H9 (cell line): ENCODE measurements at regions not wholly inside any gene's neighbourhood (a gene's known extent, or its start where the extent isn't known, plus 50 kb on each side); places are given as distances from the start of the nearest gene placed in this dataset.
"Not testable (repeated sequence)": the region's sequence is repeated elsewhere in the genome, so short reads cannot be mapped to it uniquely, and the experiment has no call there.

ENCODE experiments used
- DNase-seq: peaks from one replicate; pipeline ENCODE4 v3.0.0-alpha.2; 2017
- H2AFZ ChIP-seq: one replicate; pipeline ENCODE4 v1.6.1; 2013; ENCODE audit warnings: mild to moderate bottlenecking, low read length, control low read depth, moderate library complexity
- H2AK5ac ChIP-seq: 2 replicates; pipeline ENCODE4 v1.6.1; 2013; ENCODE audit warnings: low read length, control low read depth, mixed read lengths; ENCODE audit not compliant: insufficient read length
- H2BK120ac ChIP-seq: one replicate; pipeline ENCODE4 v1.6.1; 2013; ENCODE audit warnings: low read depth, mild to moderate bottlenecking, low read length, control low read depth, inconsistent platforms; ENCODE audit not compliant: poor library complexity, severe bottlenecking
- H2BK12ac ChIP-seq: 2 replicates; pipeline ENCODE4 v1.6.1; 2013; ENCODE audit warnings: low read length, control low read depth, mixed read lengths, low read depth; ENCODE audit not compliant: insufficient read length
- H2BK15ac ChIP-seq: 2 replicates; pipeline ENCODE4 v1.6.1; 2013; ENCODE audit warnings: low read depth, low read length, control low read depth
- H2BK20ac ChIP-seq: one replicate; pipeline ENCODE4 v1.6.1; 2013; ENCODE audit warnings: low read depth, mild to moderate bottlenecking, low read length, control low read depth, inconsistent platforms; ENCODE audit not compliant: poor library complexity, severe bottlenecking
- H2BK5ac ChIP-seq: 2 replicates; pipeline ENCODE4 v1.6.1; 2013; ENCODE audit warnings: low read length, control low read depth, mixed read lengths; ENCODE audit not compliant: insufficient read length
- H3K14ac ChIP-seq: 2 replicates; pipeline ENCODE4 v1.6.1; 2013; ENCODE audit warnings: low read length, control low read depth; ENCODE audit not compliant: insufficient read depth
- H3K18ac ChIP-seq: 2 replicates; pipeline ENCODE4 v1.6.1; 2013; ENCODE audit warnings: low read depth, mild to moderate bottlenecking, mixed read lengths, low read length, control low read depth; ENCODE audit not compliant: insufficient read length
- H3K23ac ChIP-seq: 2 replicates; pipeline ENCODE4 v1.6.1; 2013; ENCODE audit warnings: low read length, control low read depth, mixed read lengths, low read depth; ENCODE audit not compliant: insufficient read length
- H3K23me2 ChIP-seq: 2 replicates; pipeline ENCODE4 v1.6.1; 2013; ENCODE audit warnings: low read depth, mild to moderate bottlenecking, mixed read lengths, low read length, control low read depth; ENCODE audit not compliant: insufficient read length, poor library complexity, severe bottlenecking
- H3K27ac ChIP-seq: 2 replicates; pipeline ENCODE4 v1.5.1; 2013; ENCODE audit warnings: low read length, control low read depth, mixed read lengths, low read depth; ENCODE audit not compliant: insufficient read length
- H3K27me3 ChIP-seq: 2 replicates; pipeline ENCODE4 v1.6.1; 2013; ENCODE audit warnings: low read length, control low read depth, inconsistent platforms; ENCODE audit not compliant: insufficient read depth
- H3K4ac ChIP-seq: 2 replicates; pipeline ENCODE4 v1.6.1; 2013; ENCODE audit warnings: low read depth, mild to moderate bottlenecking, control low read depth, inconsistent platforms, low read length, moderate library complexity
- H3K4me1 ChIP-seq: 2 replicates; pipeline ENCODE4 v1.6.1; 2013; ENCODE audit warnings: low read length, control low read depth, inconsistent platforms; ENCODE audit not compliant: insufficient read depth
- H3K4me2 ChIP-seq: 2 replicates; pipeline ENCODE4 v1.6.1; 2013; ENCODE audit warnings: low read length, control low read depth, mixed read lengths; ENCODE audit not compliant: insufficient read length, insufficient read depth
- H3K56ac ChIP-seq: 2 replicates; pipeline ENCODE4 v1.6.1; 2013; ENCODE audit warnings: low read depth, mild to moderate bottlenecking, mixed read lengths, low read length, control low read depth; ENCODE audit not compliant: insufficient read length
- H3K79me1 ChIP-seq: 2 replicates; pipeline ENCODE4 v1.6.1; 2013; ENCODE audit warnings: low read depth, mild to moderate bottlenecking, moderate library complexity, low read length, control low read depth, inconsistent platforms; ENCODE audit not compliant: insufficient read depth, poor library complexity, severe bottlenecking
- H3K79me2 ChIP-seq: 2 replicates; pipeline ENCODE4 v1.6.1; 2013; ENCODE audit warnings: low read length, control low read depth, inconsistent platforms; ENCODE audit not compliant: insufficient read depth
- H3K9ac ChIP-seq: 2 replicates; pipeline ENCODE4 v1.6.1; 2013; ENCODE audit warnings: low read length, control low read depth, mixed read lengths; ENCODE audit not compliant: insufficient read length; ENCODE audit errors: extremely low read depth
- H3K9me3 ChIP-seq: one replicate; pipeline ENCODE4 v1.6.1; 2013; ENCODE audit warnings: low read depth, low read length, inconsistent platforms; ENCODE audit not compliant: control insufficient read depth
- H3T11ph ChIP-seq: one replicate; pipeline ENCODE4 v1.6.1; 2013; ENCODE audit warnings: mild to moderate bottlenecking, low read length, control low read depth, inconsistent platforms
- H4K20me1 ChIP-seq: one replicate; pipeline ENCODE4 v1.6.1; 2013; ENCODE audit not compliant: control insufficient read depth, insufficient read length, insufficient read depth
- H4K5ac ChIP-seq: 2 replicates; pipeline ENCODE4 v1.6.1; 2013; ENCODE audit warnings: low read depth, mild to moderate bottlenecking, mixed read lengths, low read length, control low read depth; ENCODE audit not compliant: insufficient read length
- H4K8ac ChIP-seq: replicated peaks from 2 replicates; pipeline ENCODE4 v1.6.1; 2013; ENCODE audit warnings: low read length, control low read depth, mixed read lengths, low read depth; ENCODE audit not compliant: insufficient read length
- H4K91ac ChIP-seq: 2 replicates; pipeline ENCODE4 v1.6.1; 2013; ENCODE audit warnings: low read depth, mild to moderate bottlenecking, moderate library complexity, mixed read lengths, low read length, control low read depth; ENCODE audit not compliant: insufficient read length
- H3K27ac Mint-ChIP-seq, 3 experiments: 2 replicates in 2 of 3; 3 replicates in 1 of 3; pipeline ENCODE4 v1.8.0; 2020 to 2021; ENCODE audit warnings: mixed read lengths in 3 of 3, mild to moderate bottlenecking in 1 of 3, moderate library complexity in 1 of 3
- H3K27me3 Mint-ChIP-seq: 2 replicates; pipeline ENCODE4 v1.8.0; 2021; ENCODE audit warnings: low read depth, mild to moderate bottlenecking, moderate library complexity, mixed read lengths
- H3K36me3 Mint-ChIP-seq, 3 experiments: 2 replicates in 2 of 3; 3 replicates in 1 of 3; pipeline ENCODE4 v1.8.0; 2020 to 2021; ENCODE audit warnings: low read depth in 3 of 3, mixed read lengths in 3 of 3; ENCODE audit not compliant: insufficient read depth in 1 of 3
- H3K4me1 Mint-ChIP-seq, 2 experiments: 2 replicates each; pipeline ENCODE4 v1.8.0; 2020; ENCODE audit warnings: mixed read lengths in 2 of 2
- H3K4me3 Mint-ChIP-seq, 2 experiments: 2 replicates in 1 of 2; 3 replicates in 1 of 2; pipeline ENCODE4 v1.8.0; 2020 to 2021; ENCODE audit warnings: mild to moderate bottlenecking in 2 of 2, mixed read lengths in 2 of 2, moderate library complexity in 1 of 2
- H3K9me3 Mint-ChIP-seq, 2 experiments: 2 replicates in 1 of 2; 3 replicates in 1 of 2; pipeline ENCODE4 v1.8.0; 2020; ENCODE audit warnings: mild to moderate bottlenecking in 2 of 2, mixed read lengths in 2 of 2, moderate library complexity in 1 of 2
- WGBS: extraction: QIAGEN DNeasy Blood & Tissue Kit; methylation state at CpG from one replicate; pipeline ENCODE4 v1.1.7; 2013; ENCODE audit warnings: missing lambda C conversion rate, low lambda C conversion rate, mixed read lengths; ENCODE audit not compliant: insufficient read length; ENCODE audit errors: extremely low coverage; 5-methylcytosine and 5-hydroxymethylcytosine counted together

DNA sequence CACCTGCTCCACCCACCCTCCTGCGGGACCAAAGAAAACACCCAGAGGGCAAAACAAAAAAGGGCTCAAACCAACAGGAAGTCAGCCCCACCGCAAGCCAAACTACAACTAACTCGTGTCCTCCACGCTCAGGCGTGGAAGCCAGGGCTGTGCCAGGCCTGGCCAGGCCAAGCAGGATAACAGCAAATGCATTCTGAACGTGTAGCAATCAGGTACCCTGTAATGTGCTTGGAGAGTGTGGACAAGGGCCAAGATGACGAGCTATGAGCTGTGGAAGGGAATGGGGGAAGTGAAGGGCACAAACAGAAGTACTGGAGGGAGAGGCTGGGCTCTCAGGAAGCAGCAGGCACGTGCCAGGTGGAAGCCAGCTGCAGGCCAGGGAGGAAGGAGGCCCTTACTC, 528.6 kb downstream of the TP53TG3F start:
- WGBS: no CpG with 5 or more reads among the region's 8 CpGs
- not testable (repeated sequence) for H4K8ac ChIP-seq

DNA sequence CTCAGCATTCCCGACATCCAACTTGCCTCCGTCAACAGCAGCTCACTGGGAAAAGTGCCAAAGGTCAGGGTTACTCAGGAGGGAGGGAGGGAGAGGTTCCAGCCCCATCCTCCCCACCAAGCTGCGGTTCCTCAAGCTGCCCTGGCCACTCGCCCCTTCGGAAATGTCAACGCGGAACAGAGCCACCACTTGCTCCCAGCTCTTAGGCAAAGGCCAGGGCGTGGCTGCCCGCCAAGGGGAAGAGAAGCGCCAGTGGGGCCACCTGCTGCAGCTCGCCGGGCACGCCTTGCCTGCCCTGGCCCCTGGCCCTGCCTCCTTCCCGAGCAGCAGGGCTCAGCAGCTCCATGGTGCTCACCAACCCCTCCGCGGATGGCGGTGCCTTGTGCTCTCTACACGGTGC, 531.1 kb downstream of the TP53TG3F start:
- not testable (repeated sequence) for H3K23me2 ChIP-seq, H3K4me1 Mint-ChIP-seq, H3K27me3 Mint-ChIP-seq, H3K4me3 Mint-ChIP-seq, H2BK15ac ChIP-seq, H3K79me1 ChIP-seq, H3K4me1 ChIP-seq, H3K18ac ChIP-seq, H3K14ac ChIP-seq, H2BK20ac ChIP-seq, H4K5ac ChIP-seq, H3K23ac ChIP-seq, H3K9ac ChIP-seq, H4K20me1 ChIP-seq, H3K27ac Mint-ChIP-seq, H3K79me2 ChIP-seq, H3K4ac ChIP-seq, H3T11ph ChIP-seq, H4K91ac ChIP-seq, H3K36me3 Mint-ChIP-seq, H3K56ac ChIP-seq, H3K27ac ChIP-seq, H2AK5ac ChIP-seq, H2AFZ ChIP-seq, H2BK12ac ChIP-seq, H3K27me3 ChIP-seq, DNase-seq, H3K4me2 ChIP-seq, H4K8ac ChIP-seq, H2BK5ac ChIP-seq, H3K9me3 ChIP-seq, H2BK120ac ChIP-seq
- WGBS: no CpG with 5 or more reads among the region's 18 CpGs
- peaks cover 28 to 32% of the 10 kb centered on the region in 2 experiments for H3K9me3 Mint-ChIP-seq

More for the DNA sequence above, 528.6 kb downstream of the TP53TG3F start:
- H3K9me3 Mint-ChIP-seq: peaks cover 12 to 14% of the 10 kb centered on the region in 2 experiments
- H2AK5ac ChIP-seq, H2BK5ac ChIP-seq, H3K4me3 Mint-ChIP-seq, H3K9ac ChIP-seq, H3K27me3 ChIP-seq, H3K4me1 Mint-ChIP-seq, H3K14ac ChIP-seq, H3K27ac Mint-ChIP-seq, H3K23ac ChIP-seq, H3K27ac ChIP-seq, H4K5ac ChIP-seq, H3K56ac ChIP-seq, H2BK12ac ChIP-seq, DNase-seq, H3K4ac ChIP-seq, H3K4me1 ChIP-seq, H3K9me3 ChIP-seq, H3T11ph ChIP-seq, H3K79me2 ChIP-seq, H3K23me2 ChIP-seq, H3K18ac ChIP-seq, H4K91ac ChIP-seq, H4K20me1 ChIP-seq, H2BK20ac ChIP-seq, H3K36me3 Mint-ChIP-seq, H2BK120ac ChIP-seq, H2AFZ ChIP-seq, H2BK15ac ChIP-seq, H3K4me2 ChIP-seq, H3K79me1 ChIP-seq, H3K27me3 Mint-ChIP-seq: not testable (repeated sequence)
